SW 1271 (cell line): ENCODE measurements at regions not wholly inside any gene's neighbourhood (a gene's known extent, or its start where the extent isn't known, plus 50 kb on each side); places are given as distances from the start of the nearest gene placed in this dataset.
"Not testable (repeated sequence)": the region's sequence is repeated elsewhere in the genome, so short reads cannot be mapped to it uniquely, and the experiment has no call there.

Experiments used
- DNase-seq, 2 experiments: peaks; one replicate each; lab custom pipeline; 2025; lab: John Stamatoyannopoulos, UW

GRCh38 chr2:41319437-41319836 is 728.4 kb upstream of the PKDCC start:
- DNase-seq = no peak

GRCh38 chr2:41320491-41320890 is 727.3 kb upstream of the PKDCC start:
- DNase-seq = no peak

GRCh38 chr2:41321351-41321750 is 726.5 kb upstream of the PKDCC start:
- DNase-seq = peak in 1 of 2 experiments; percentile 3

GRCh38 chr2:41326851-41327250 is 721.0 kb upstream of the PKDCC start:
- no peak for DNase-seq

GRCh38 chr2:41329040-41329439 is 718.8 kb upstream of the PKDCC start:
- DNase-seq = no peak

- DNase-seq = no peak
Measured at GRCh38 chr2:41334159-41334558, 713.7 kb upstream of the PKDCC start.

- DNase-seq = not testable (repeated sequence)
Measured at GRCh38 chr2:41335573-41335972, 712.2 kb upstream of the PKDCC start.

GRCh38 chr2:41337956-41338355 is 709.9 kb upstream of the PKDCC start:
- DNase-seq = no peak

- no peak for DNase-seq
Measured at GRCh38 chr2:41344529-41344928, 703.3 kb upstream of the PKDCC start.

- no peak for DNase-seq
Measured at GRCh38 chr2:41353060-41353459, 694.8 kb upstream of the PKDCC start.

GRCh38 chr2:41355794-41356193 is 692.0 kb upstream of the PKDCC start:
- no peak for DNase-seq

GRCh38 chr2:41364842-41365241 is 683.0 kb upstream of the PKDCC start:
- no peak for DNase-seq

GRCh38 chr2:41375901-41376300 is 671.9 kb upstream of the PKDCC start:
- DNase-seq = no peak

GRCh38 chr2:41377837-41378236 is 670.0 kb upstream of the PKDCC start:
- no peak for DNase-seq

- no peak for DNase-seq
Measured at GRCh38 chr2:41378420-41378819, 669.4 kb upstream of the PKDCC start.

- no peak for DNase-seq
Measured at GRCh38 chr2:41379496-41380221, 668.2 kb upstream of the PKDCC start.

- no peak for DNase-seq
Measured at GRCh38 chr2:41381701-41382100, 666.1 kb upstream of the PKDCC start.

- no peak for DNase-seq
Measured at GRCh38 chr2:41387519-41387918, 660.3 kb upstream of the PKDCC start.

- no peak for DNase-seq
Measured at GRCh38 chr2:41393621-41394020, 654.2 kb upstream of the PKDCC start.

GRCh38 chr2:41394541-41394940 is 653.3 kb upstream of the PKDCC start:
- no peak for DNase-seq

- no peak for DNase-seq
Measured at GRCh38 chr2:41395692-41396091, 652.1 kb upstream of the PKDCC start.

GRCh38 chr2:41399437-41400087 is 648.3 kb upstream of the PKDCC start:
- no peak for DNase-seq

- DNase-seq = peak in 1 of 2 experiments; percentile 15
Measured at GRCh38 chr2:41400088-41400665, 647.6 kb upstream of the PKDCC start.
